Panc1 (cell line): ENCODE measurements at regions not wholly inside any gene's neighbourhood (a gene's known extent, or its start where the extent isn't known, plus 50 kb on each side); places are given as distances from the start of the nearest gene placed in this dataset.

ENCODE experiments used
- POLR2AphosphoS5 ChIP-seq: IDR thresholded peaks from 2 replicates; pipeline ENCODE4 v1.6.1; 2012; ENCODE audit warnings: mild to moderate bottlenecking, low read depth, low read length, moderate library complexity
- TF ChIP-seq, protein P1 (sequence below): fragments of 450-650 bp; IDR thresholded peaks from 2 replicates; pipeline ENCODE4 v1.5.1; 2017; ENCODE audit warnings: mild to moderate bottlenecking
- TF ChIP-seq, protein P2 (sequence below), 2 experiments: IDR thresholded peaks; 2 replicates each; pipeline ENCODE4 v1.6.1; 2011 to 2012; ENCODE audit warnings: low read depth in 2 of 2, control low read depth in 1 of 2, low read length in 1 of 2, mild to moderate bottlenecking in 1 of 2, moderate library complexity in 1 of 2; ENCODE audit not compliant: insufficient read depth in 1 of 2

DNA sequence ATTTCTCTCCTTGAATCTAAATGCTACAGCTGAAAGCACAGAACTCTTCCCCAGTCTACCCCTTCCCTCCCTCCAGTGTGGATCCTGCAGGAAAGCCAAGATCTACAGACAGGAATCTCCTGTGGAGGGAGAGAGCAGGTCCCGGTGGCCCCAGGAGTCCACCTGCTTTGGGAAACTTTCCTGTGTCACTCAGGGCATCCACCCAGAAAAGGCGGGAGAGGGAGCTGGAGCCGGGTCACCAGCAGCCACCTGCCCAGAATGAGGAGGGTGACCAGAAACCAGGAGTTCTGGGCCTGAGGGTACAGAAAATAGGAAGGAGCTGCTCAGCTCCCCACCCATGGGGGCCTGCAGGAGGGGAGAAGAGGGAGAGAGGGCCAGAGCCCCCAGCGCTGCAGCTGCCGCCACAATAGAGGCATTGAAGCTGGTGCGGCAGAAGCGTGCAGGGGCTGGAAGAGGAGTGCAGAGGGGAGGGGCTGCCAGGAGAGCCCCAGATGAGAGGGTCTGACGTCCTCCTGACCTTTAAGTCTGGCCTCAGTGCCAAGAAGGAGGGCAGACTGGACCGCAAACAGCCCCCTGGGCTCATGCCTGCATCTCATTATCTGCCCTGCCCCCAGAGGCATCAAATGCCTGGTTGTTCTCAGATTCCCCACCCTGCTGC is 56.3 kb upstream of the TMEM72 start:
- no peak for TF ChIP-seq POLR2AphosphoS5
- TF ChIP-seq, protein P1, sequence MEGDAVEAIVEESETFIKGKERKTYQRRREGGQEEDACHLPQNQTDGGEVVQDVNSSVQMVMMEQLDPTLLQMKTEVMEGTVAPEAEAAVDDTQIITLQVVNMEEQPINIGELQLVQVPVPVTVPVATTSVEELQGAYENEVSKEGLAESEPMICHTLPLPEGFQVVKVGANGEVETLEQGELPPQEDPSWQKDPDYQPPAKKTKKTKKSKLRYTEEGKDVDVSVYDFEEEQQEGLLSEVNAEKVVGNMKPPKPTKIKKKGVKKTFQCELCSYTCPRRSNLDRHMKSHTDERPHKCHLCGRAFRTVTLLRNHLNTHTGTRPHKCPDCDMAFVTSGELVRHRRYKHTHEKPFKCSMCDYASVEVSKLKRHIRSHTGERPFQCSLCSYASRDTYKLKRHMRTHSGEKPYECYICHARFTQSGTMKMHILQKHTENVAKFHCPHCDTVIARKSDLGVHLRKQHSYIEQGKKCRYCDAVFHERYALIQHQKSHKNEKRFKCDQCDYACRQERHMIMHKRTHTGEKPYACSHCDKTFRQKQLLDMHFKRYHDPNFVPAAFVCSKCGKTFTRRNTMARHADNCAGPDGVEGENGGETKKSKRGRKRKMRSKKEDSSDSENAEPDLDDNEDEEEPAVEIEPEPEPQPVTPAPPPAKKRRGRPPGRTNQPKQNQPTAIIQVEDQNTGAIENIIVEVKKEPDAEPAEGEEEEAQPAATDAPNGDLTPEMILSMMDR = no peak
- TF ChIP-seq, protein P2, sequence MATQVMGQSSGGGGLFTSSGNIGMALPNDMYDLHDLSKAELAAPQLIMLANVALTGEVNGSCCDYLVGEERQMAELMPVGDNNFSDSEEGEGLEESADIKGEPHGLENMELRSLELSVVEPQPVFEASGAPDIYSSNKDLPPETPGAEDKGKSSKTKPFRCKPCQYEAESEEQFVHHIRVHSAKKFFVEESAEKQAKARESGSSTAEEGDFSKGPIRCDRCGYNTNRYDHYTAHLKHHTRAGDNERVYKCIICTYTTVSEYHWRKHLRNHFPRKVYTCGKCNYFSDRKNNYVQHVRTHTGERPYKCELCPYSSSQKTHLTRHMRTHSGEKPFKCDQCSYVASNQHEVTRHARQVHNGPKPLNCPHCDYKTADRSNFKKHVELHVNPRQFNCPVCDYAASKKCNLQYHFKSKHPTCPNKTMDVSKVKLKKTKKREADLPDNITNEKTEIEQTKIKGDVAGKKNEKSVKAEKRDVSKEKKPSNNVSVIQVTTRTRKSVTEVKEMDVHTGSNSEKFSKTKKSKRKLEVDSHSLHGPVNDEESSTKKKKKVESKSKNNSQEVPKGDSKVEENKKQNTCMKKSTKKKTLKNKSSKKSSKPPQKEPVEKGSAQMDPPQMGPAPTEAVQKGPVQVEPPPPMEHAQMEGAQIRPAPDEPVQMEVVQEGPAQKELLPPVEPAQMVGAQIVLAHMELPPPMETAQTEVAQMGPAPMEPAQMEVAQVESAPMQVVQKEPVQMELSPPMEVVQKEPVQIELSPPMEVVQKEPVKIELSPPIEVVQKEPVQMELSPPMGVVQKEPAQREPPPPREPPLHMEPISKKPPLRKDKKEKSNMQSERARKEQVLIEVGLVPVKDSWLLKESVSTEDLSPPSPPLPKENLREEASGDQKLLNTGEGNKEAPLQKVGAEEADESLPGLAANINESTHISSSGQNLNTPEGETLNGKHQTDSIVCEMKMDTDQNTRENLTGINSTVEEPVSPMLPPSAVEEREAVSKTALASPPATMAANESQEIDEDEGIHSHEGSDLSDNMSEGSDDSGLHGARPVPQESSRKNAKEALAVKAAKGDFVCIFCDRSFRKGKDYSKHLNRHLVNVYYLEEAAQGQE (IDR thresholded peaks at IDR 0.05; ENCODE audit: insufficient read depth in 1 of 2, low read depth in 2 of 2, low read length in 1 of 2) = no peak
